Right hindlimb (tissue), 1 donor: ENCODE measurements at regions not wholly inside any gene's neighbourhood (a gene's known extent, or its start where the extent isn't known, plus 50 kb on each side); places are given as distances from the start of the nearest gene placed in this dataset.

Experiments
- DNase-seq: peaks from one replicate; pipeline ENCODE4 v3.0.0-alpha.2; 2018

GRCh38 chr18:38367473-38367872 is 801.9 kb upstream of the CELF4 start:
- no peak for DNase-seq

DNA sequence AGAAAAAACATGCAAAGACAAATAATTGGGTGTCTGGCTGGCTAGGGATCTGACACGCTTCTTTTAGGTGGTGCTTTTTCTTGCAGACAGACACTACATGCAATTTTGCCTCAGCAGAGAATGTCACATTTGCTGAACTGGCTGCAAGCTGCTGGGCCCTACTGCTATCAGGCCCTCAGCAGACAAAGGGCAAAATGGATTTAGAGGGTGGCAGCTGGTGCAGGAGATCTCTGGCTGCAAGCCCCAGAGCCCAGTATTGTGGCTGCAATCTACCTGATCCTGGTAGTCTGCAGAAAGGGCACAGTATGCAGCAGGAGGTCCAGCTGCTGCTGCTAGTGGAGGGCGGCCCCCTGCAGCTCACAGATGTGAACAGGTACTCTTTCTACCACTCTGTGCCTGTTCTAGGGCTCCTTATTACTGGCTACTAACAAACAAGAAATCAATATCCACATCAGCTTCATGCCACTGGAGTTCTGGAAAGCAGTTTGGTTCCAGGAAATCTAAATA is 796.7 kb upstream of the CELF4 start:
- DNase-seq: no peak

- DNase-seq: no peak
Measured at GRCh38 chr18:38358805-38359657, 793.4 kb upstream of the CELF4 start.

DNA sequence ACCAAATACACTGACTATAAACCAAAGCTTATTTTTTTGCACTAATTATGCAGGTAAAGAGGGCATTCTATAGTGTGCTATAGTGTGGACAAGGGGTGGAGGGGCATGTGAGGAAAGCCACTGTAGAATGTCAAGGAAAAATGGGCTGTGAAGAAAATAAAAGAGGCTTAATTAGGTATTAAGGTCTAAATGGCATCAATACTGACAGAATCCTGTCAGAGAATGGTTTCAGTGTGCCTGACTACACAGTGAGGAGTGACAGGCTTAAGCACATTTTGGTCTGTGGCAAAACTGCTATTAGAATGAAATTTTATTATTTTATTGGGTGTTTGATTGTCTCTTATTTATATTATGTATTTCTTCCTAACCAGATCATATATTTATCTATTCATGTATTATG is 787.6 kb upstream of the CELF4 start:
- no peak for DNase-seq

DNA sequence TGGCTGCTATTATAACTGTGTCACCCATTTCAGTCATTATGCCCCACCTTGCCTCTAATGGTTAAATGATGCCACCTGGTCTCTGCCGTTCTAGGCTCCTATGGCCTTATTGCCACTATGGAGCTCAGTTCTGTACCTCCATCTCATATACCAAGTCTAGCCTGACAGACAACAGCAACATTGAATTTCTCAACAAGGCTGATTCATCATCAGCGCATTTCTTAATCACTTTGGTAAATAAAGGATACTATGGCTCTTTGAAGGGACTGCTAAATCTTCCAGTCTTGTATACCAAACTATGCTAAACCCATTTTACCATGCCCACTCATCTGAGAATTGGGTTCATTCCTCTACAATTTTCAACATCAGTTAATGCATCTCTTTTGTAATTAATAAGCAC is 784.5 kb upstream of the CELF4 start:
- DNase-seq: no peak

DNA sequence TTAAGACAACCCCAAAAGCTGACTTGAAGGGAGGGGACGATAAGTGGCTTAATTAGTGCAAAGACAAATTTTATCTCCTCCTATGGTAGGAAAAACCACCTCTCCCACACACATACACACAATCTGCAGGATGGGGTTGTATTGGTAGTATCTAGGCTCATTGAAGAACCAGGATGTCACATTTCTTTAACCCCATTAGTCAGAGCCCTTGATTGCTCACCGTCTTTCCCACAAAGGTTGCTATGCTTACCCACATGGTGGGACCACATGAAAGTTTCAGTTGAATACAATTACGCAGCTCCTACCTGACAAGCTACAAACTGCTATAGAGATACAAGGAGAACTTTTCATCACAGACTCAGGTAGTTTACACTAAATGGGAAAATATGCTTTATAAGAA is 765.0 kb upstream of the CELF4 start:
- no peak for DNase-seq

GRCh38 chr18:38329145-38329544 is 763.5 kb upstream of the CELF4 start:
- no peak for DNase-seq

DNA sequence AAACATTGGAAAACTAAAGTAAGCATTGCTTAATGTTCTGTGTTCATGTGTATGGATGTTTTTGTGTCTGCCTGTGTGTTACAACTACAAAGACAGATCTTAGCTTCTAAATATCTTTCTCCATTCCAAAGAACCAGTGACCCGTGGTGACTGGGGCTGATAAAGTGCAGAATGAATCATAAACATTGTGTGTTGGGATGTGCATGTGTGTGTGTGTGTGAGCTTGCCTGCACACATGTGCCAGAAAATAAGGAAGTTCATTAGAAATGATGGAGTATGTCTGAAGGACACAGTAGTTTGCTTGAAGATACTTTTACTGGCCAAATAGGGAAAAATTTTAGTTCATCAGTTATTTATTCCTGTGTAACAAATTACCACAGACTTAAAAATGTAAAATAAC is 756.6 kb upstream of the CELF4 start:
- no peak for DNase-seq

GRCh38 chr18:38321262-38321661 is 755.7 kb upstream of the CELF4 start:
- DNase-seq: no peak

DNA sequence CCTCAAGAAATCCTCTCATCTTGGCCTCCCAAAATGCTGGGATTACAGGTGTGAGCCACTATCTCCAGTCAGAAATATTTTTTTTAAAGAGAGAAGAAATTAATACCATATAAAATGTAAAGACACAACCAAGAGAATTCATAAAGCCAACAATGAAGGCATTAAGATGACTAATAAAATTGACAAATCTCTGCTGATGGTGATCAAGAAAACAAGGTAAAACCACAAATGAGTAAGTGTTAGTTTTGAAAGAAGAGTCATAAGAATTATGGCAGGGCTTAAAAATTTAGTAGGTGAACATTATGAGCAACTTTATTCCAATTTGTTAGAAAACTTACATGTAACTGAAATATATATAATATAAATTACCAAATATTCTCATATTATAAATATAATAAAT is 752.8 kb upstream of the CELF4 start:
- no peak for DNase-seq

GRCh38 chr18:38313831-38314230 is 748.2 kb upstream of the CELF4 start:
- no peak for DNase-seq

- DNase-seq: no peak
Measured at GRCh38 chr18:38312532-38312931, 746.9 kb upstream of the CELF4 start.

DNA sequence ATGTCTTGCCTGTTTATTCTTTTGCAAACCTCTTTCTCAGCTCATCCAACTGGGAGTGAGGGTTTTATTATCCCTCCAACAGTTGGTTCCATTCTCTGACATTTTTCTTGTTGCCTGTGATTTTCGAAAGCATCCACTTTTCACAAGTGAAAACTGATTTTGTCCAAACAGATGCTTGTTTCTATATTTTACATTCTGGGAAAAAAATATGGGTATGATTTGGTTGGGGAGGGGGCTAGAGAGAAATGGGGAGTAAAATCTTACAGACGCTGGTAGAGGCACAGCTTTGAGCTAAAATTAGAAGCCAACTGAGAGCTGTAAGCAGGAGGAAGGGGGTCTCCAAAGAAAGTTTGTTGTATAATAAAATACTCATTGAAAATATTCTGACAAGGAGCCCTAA is 745.3 kb upstream of the CELF4 start:
- DNase-seq: no peak

DNA sequence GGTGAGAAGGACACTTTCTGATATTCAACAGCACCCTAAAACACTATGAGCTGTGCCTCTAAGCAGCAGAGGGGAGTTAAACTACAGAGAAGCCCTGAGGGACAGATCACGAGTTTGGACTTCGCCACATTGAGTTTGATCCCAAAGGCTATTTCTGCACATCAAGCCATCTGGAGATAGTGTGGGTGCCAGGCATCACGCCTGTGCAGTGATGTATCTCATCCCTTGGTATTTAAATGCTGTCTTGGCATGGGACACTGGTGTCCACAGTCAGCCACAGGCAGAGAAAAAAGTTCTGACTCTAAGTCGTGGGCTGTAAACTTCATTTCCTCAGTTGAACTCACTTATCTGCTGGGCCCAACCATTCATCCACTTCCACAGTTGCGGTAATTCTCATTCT is 742.3 kb upstream of the CELF4 start:
- no peak for DNase-seq

GRCh38 chr18:38305961-38306360 is 740.4 kb upstream of the CELF4 start:
- DNase-seq: no peak

DNA sequence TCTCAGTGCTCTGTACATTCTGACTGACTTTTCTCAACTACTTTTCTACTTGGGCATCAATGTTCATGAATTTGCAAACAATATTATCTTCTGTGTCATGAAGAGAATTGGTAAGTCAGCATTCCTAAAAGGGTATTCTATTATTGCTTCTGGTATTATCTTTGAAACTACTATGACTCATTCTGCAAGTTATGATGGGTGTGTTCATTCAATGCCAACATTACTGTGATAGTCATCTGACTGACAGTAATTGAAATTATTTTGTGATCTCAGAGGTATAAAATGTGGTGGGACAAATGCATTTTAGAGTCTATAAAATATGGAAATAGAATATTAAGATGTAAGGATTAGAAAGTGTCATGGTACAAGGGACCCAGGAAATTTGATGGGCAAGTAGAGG is 736.0 kb upstream of the CELF4 start:
- DNase-seq: no peak

- no peak for DNase-seq
Measured at GRCh38 chr18:38297910-38298309, 732.3 kb upstream of the CELF4 start.

- no peak for DNase-seq
Measured at GRCh38 chr18:38290229-38290628, 724.6 kb upstream of the CELF4 start.

DNA sequence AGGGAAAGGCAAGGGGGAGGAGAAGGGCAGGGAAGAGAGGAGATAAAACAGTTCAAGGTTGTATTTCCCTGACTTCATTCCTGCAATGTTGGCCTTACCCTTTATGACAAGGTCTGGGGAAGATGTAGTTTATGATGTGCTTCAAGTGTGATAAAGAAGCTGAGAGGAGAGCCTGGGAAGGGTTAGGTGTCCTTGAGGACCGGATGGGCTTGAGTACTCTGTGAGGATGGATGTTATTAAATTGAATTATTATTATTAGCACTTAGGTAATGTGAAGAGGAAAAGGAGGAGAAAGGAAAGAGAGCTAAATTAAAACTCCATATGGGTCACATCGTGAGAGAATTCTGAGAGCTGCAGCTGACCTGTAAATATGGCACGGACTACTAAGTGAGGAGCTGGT is 719.4 kb upstream of the CELF4 start:
- DNase-seq: no peak

GRCh38 chr18:38263066-38263465 is 697.5 kb upstream of the CELF4 start:
- DNase-seq: no peak

DNA sequence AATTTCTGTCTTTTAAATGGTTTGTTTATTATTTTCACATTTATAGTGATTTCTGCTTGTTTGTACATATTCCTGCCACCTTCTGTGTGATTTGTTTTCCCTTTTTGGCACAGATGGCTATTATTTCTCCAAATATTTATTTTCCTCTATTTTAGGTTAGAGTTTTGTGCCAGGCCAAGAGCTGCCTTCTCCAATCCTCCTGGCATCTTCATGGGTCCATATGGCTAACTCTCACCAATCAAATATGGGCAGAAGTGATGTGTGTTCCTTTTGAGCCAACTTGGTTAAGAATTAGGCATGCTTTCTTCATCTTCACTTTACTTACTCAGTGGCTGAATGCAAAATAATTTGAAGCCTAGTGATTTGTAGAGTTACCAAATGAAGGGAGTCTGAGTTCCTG is 697.1 kb upstream of the CELF4 start:
- no peak for DNase-seq

DNA sequence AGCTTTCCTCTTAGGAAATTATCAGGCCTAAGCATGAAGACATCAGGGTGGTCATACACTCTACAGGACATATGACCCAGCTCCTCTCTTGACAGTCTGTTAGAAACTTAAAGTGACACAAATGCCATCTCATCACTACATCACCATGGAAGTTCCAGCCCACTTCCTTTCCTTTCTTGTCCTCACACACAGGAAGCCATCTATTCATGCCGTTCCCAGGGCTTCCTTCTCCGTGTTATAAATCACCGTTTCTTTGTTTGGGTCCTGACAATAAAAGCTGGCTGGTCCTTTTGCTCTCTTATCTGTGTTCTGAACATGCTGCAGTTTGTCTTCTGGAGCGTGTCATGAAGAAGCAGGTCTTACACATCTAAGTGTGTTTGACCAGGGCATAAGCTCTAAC is 692.1 kb upstream of the CELF4 start:
- DNase-seq: no peak

DNA sequence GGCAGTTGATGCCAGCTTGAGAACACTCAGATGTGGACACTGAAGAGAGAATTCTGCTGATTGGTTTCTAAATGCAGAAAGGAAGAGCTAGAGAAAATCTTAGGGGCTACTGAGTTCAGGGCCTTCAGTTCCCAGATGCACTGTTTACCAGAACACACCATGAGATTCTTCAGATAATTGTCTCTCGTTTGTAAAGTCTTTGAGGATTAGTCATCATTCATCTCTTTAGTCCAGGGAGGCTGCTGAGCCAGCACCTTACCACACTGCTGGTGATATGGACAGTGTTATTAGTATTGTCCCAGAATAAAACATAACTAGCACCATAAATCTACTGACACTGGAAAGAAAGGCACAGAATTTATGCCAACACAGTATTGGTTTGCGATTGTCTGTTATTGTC is 690.8 kb upstream of the CELF4 start:
- DNase-seq: no peak

GRCh38 chr18:38250971-38251370 is 685.4 kb upstream of the CELF4 start:
- DNase-seq: no peak

- no peak for DNase-seq
Measured at GRCh38 chr18:38244480-38244879, 678.9 kb upstream of the CELF4 start.
